Stimulated activated naive B cell treated with anti-CD40 and anti-IgM and Interleukin-4, amounts not matched to agents 10 μg/mL and 1 μg/mL and 100 μg/mL, for 72 hours (primary cell): ENCODE measurements at regions not wholly inside any gene's neighbourhood (a gene's known extent, or its start where the extent isn't known, plus 50 kb on each side); places are given as distances from the start of the nearest gene placed in this dataset.
"Not testable (repeated sequence)": the region's sequence is repeated elsewhere in the genome, so short reads cannot be mapped to it uniquely, and the experiment has no call there.

Experiments
- ATAC-seq, 2 donors: fragments of 150-1000 bp; cut with Tn5 transposase; replicated peaks; 2 replicates each; pipeline ENCODE4 v1.10.0; 2021; ENCODE audit warnings: moderate library complexity in 1 of 2
- DNase-seq: peaks from one replicate; pipeline ENCODE4 v3.0.0; 2021
- H3K27ac Mint-ChIP-seq: one replicate; pipeline ENCODE4 v1.8.0; 2022; ENCODE audit warnings: mild to moderate bottlenecking, mixed read lengths
- H3K27me3 Mint-ChIP-seq, 2 donors: one replicate each; pipeline ENCODE4 v1.8.0; 2022; ENCODE audit warnings: mixed read lengths in 2 of 2
- H3K36me3 Mint-ChIP-seq, 2 donors: one replicate each; pipeline ENCODE4 v1.8.0; 2022; ENCODE audit warnings: mixed read lengths in 2 of 2, mild to moderate bottlenecking in 1 of 2
- H3K4me1 Mint-ChIP-seq, 2 donors: one replicate each; pipeline ENCODE4 v1.8.0; 2022; ENCODE audit warnings: mixed read lengths in 2 of 2, mild to moderate bottlenecking in 1 of 2
- H3K4me3 Mint-ChIP-seq, 2 donors: one replicate each; pipeline ENCODE4 v1.8.0; 2022; ENCODE audit warnings: mild to moderate bottlenecking in 2 of 2, mixed read lengths in 2 of 2, moderate library complexity in 1 of 2
- H3K9me3 Mint-ChIP-seq, 2 donors: one replicate each; pipeline ENCODE4 v1.8.0; 2022; ENCODE audit warnings: mixed read lengths in 2 of 2, mild to moderate bottlenecking in 1 of 2

GRCh38 chr3:109874896-109875708 lies 537.8 kb upstream of the DPPA4 start:
- Mint-ChIP-seq H3K4me3 (no peak overlapping the region), H3K27me3 (no peaks in the 10 kb centered on the region), H3K9me3 (peaks cover 4 to 8% of the 10 kb centered on the region in 2 donors), H3K36me3 (no peaks in the 10 kb centered on the region), H3K4me1 (no peaks in the 10 kb centered on the region), H3K27ac (no peak overlapping the region)
- no peak for DNase-seq
- no peak for ATAC-seq

GRCh38 chr3:109877616-109878015 lies 540.3 kb upstream of the DPPA4 start:
- ATAC-seq, H3K4me3 Mint-ChIP-seq, DNase-seq, H3K36me3 Mint-ChIP-seq, H3K27ac Mint-ChIP-seq, H3K27me3 Mint-ChIP-seq, H3K4me1 Mint-ChIP-seq: not testable (repeated sequence)
- H3K9me3 Mint-ChIP-seq: peaks cover 4 to 11% of the 10 kb centered on the region in 2 donors

- H3K27me3 Mint-ChIP-seq: no peaks in the 10 kb centered on the region
- peaks cover 1 to 10% of the 10 kb centered on the region in 2 donors for H3K9me3 Mint-ChIP-seq
- H3K27ac Mint-ChIP-seq: no peak overlapping the region
- H3K36me3 Mint-ChIP-seq: no peaks in the 10 kb centered on the region
- DNase-seq (no peak), ATAC-seq (no peak)
- H3K4me3 Mint-ChIP-seq: no peak overlapping the region
- H3K4me1 Mint-ChIP-seq: no peaks in the 10 kb centered on the region
Measured at GRCh38 chr3:109882144-109882543, 544.8 kb upstream of the DPPA4 start.

GRCh38 chr3:109887293-109887692 lies 549.9 kb upstream of the DPPA4 start:
- Mint-ChIP-seq H3K9me3 (peaks cover 6 to 8% of the 10 kb centered on the region in 2 donors), H3K27ac (no peak overlapping the region), H3K4me3 (no peak overlapping the region), H3K36me3 (no peaks in the 10 kb centered on the region), H3K27me3 (no peaks in the 10 kb centered on the region), H3K4me1 (no peaks in the 10 kb centered on the region)
- DNase-seq (no peak), ATAC-seq (no peak)

GRCh38 chr3:109888026-109888425 lies 550.7 kb upstream of the DPPA4 start:
- DNase-seq (no peak), ATAC-seq (no peak)
- Mint-ChIP-seq H3K27me3 (no peaks in the 10 kb centered on the region), H3K4me3 (no peak overlapping the region), H3K4me1 (no peaks in the 10 kb centered on the region), H3K27ac (no peak overlapping the region), H3K36me3 (no peaks in the 10 kb centered on the region), H3K9me3 (peaks cover 7 to 8% of the 10 kb centered on the region in 2 donors)

- Mint-ChIP-seq H3K9me3 (peaks cover 0 to 2% of the 10 kb centered on the region in 2 donors), H3K36me3 (no peaks in the 10 kb centered on the region), H3K4me1 (no peaks in the 10 kb centered on the region), H3K4me3 (no peak overlapping the region), H3K27ac (no peak overlapping the region), H3K27me3 (no peaks in the 10 kb centered on the region)
- no peak for DNase-seq
- no peak for ATAC-seq
Measured at GRCh38 chr3:109897734-109898133, 560.4 kb upstream of the DPPA4 start.

GRCh38 chr3:109899925-109900324 lies 562.6 kb upstream of the DPPA4 start:
- H3K36me3 Mint-ChIP-seq: no peaks in the 10 kb centered on the region
- no peak overlapping the region for H3K4me3 Mint-ChIP-seq
- no peaks in the 10 kb centered on the region for H3K4me1 Mint-ChIP-seq
- no peak overlapping the region for H3K27ac Mint-ChIP-seq
- H3K27me3 Mint-ChIP-seq: no peaks in the 10 kb centered on the region
- ATAC-seq (no peak), DNase-seq (no peak)
- H3K9me3 Mint-ChIP-seq: peaks cover 0 to 4% of the 10 kb centered on the region in 2 donors

- H3K27ac Mint-ChIP-seq: no peak overlapping the region
- no peak for ATAC-seq
- no peaks in the 10 kb centered on the region for H3K4me1 Mint-ChIP-seq
- no peaks in the 10 kb centered on the region for H3K27me3 Mint-ChIP-seq
- H3K4me3 Mint-ChIP-seq: no peak overlapping the region
- peaks cover 0 to 4% of the 10 kb centered on the region in 2 donors for H3K9me3 Mint-ChIP-seq
- no peak for DNase-seq
- H3K36me3 Mint-ChIP-seq: no peaks in the 10 kb centered on the region
Measured at GRCh38 chr3:109900783-109901182, 563.4 kb upstream of the DPPA4 start.

- H3K36me3 Mint-ChIP-seq: no peaks in the 10 kb centered on the region
- DNase-seq (no peak), ATAC-seq (no peak)
- H3K4me1 Mint-ChIP-seq: no peaks in the 10 kb centered on the region
- H3K27ac Mint-ChIP-seq: no peak overlapping the region
- H3K4me3 Mint-ChIP-seq: no peak overlapping the region
- peaks cover 6 to 7% of the 10 kb centered on the region in 2 donors for H3K9me3 Mint-ChIP-seq
- no peaks in the 10 kb centered on the region for H3K27me3 Mint-ChIP-seq
Measured at GRCh38 chr3:109902549-109902948, 565.2 kb upstream of the DPPA4 start.

- no peaks in the 10 kb centered on the region for H3K36me3 Mint-ChIP-seq
- H3K27me3 Mint-ChIP-seq: no peaks in the 10 kb centered on the region
- ATAC-seq (no peak), DNase-seq (no peak)
- H3K4me3 Mint-ChIP-seq: no peak overlapping the region
- peaks cover 6 to 12% of the 10 kb centered on the region in 2 donors for H3K9me3 Mint-ChIP-seq
- no peak overlapping the region for H3K27ac Mint-ChIP-seq
- no peaks in the 10 kb centered on the region for H3K4me1 Mint-ChIP-seq
Measured at GRCh38 chr3:109903100-109903499, 565.8 kb upstream of the DPPA4 start.

- Mint-ChIP-seq H3K36me3 (no peaks in the 10 kb centered on the region), H3K9me3 (peaks cover 18 to 26% of the 10 kb centered on the region in 2 donors), H3K27ac (no peak overlapping the region), H3K4me1 (no peaks in the 10 kb centered on the region), H3K4me3 (no peak overlapping the region), H3K27me3 (no peaks in the 10 kb centered on the region)
- ATAC-seq (no peak), DNase-seq (no peak)
Measured at GRCh38 chr3:109910772-109911171, 573.4 kb upstream of the DPPA4 start.

- Mint-ChIP-seq H3K4me3 (no peak overlapping the region), H3K27me3 (no peaks in the 10 kb centered on the region), H3K9me3 (peaks cover 2 to 5% of the 10 kb centered on the region in 2 donors), H3K36me3 (no peaks in the 10 kb centered on the region), H3K27ac (no peak overlapping the region), H3K4me1 (no peaks in the 10 kb centered on the region)
- ATAC-seq (no peak), DNase-seq (no peak)
Measured at GRCh38 chr3:109918740-109919139, 581.4 kb upstream of the DPPA4 start.

- peaks cover 0 to 2% of the 10 kb centered on the region in 2 donors for H3K9me3 Mint-ChIP-seq
- H3K36me3 Mint-ChIP-seq: no peaks in the 10 kb centered on the region
- no peaks in the 10 kb centered on the region for H3K27me3 Mint-ChIP-seq
- H3K4me1 Mint-ChIP-seq: no peaks in the 10 kb centered on the region
- H3K27ac Mint-ChIP-seq: no peak overlapping the region
- ATAC-seq (no peak), DNase-seq (no peak)
- H3K4me3 Mint-ChIP-seq: no peak overlapping the region
Measured at GRCh38 chr3:109920749-109921148, 583.4 kb upstream of the DPPA4 start.

- no peaks in the 10 kb centered on the region for H3K36me3 Mint-ChIP-seq
- H3K9me3 Mint-ChIP-seq: peaks cover 0 to 1% of the 10 kb centered on the region in 2 donors
- H3K4me3 Mint-ChIP-seq: no peak overlapping the region
- no peak overlapping the region for H3K27ac Mint-ChIP-seq
- DNase-seq (no peak), ATAC-seq (no peak)
- no peaks in the 10 kb centered on the region for H3K27me3 Mint-ChIP-seq
- H3K4me1 Mint-ChIP-seq: no peaks in the 10 kb centered on the region
Measured at GRCh38 chr3:109921509-109921908, 584.2 kb upstream of the DPPA4 start.

- Mint-ChIP-seq H3K36me3 (no peaks in the 10 kb centered on the region), H3K27ac (no peak overlapping the region), H3K27me3 (no peaks in the 10 kb centered on the region), H3K9me3 (no peaks in the 10 kb centered on the region), H3K4me3 (no peak overlapping the region), H3K4me1 (no peaks in the 10 kb centered on the region)
- DNase-seq (no peak), ATAC-seq (no peak)
Measured at GRCh38 chr3:109922856-109923255, 585.5 kb upstream of the DPPA4 start.
